GM12872 (cell line): ENCODE measurements at regions not wholly inside any gene's neighbourhood (a gene's known extent, or its start where the extent isn't known, plus 50 kb on each side); places are given as distances from the start of the nearest gene placed in this dataset.

Experiments
- CTCF ChIP-seq: IDR thresholded peaks from 3 replicates; pipeline ENCODE4 v1.5.1; 2011; ENCODE audit warnings: low read depth, mild to moderate bottlenecking, low read length, moderate library complexity; ENCODE audit not compliant: insufficient read depth

GRCh38 chr6:92433911-92434310, 985.4 kb downstream of the EPHA7 start:
- TF ChIP-seq CTCF, result no peak

GRCh38 chr6:92431502-92431901, 987.9 kb downstream of the EPHA7 start:
- TF ChIP-seq CTCF, result no peak

- TF ChIP-seq CTCF, result no peak
Observed at GRCh38 chr6:92428448-92428847, 990.9 kb downstream of the EPHA7 start.

GRCh38 chr6:92427453-92427852, 991.9 kb downstream of the EPHA7 start:
- no peak for TF ChIP-seq CTCF

GRCh38 chr6:92415656-92416055, 1003.7 kb downstream of the EPHA7 start:
- TF ChIP-seq CTCF, result no peak

- TF ChIP-seq CTCF, result no peak
Observed at GRCh38 chr6:92408350-92408749, 1011.0 kb downstream of the EPHA7 start.

GRCh38 chr6:92404281-92404680, 1015.1 kb downstream of the EPHA7 start:
- no peak for TF ChIP-seq CTCF

- TF ChIP-seq CTCF, result no peak
Observed at GRCh38 chr6:92399911-92400310, 1019.4 kb downstream of the EPHA7 start.
